AG08396 (cell line): ENCODE measurements at regions not wholly inside any gene's neighbourhood (a gene's known extent, or its start where the extent isn't known, plus 50 kb on each side); places are given as distances from the start of the nearest gene placed in this dataset.
"Not testable (repeated sequence)": the region's sequence is repeated elsewhere in the genome, so short reads cannot be mapped to it uniquely, and the experiment has no call there.

Experiments used
- DNase-seq: peaks from one replicate; pipeline ENCODE4 v3.0.0; 2012; ENCODE audit warnings: low spot score, mixed read lengths

- DNase-seq, result no peak
These were observed 709.9 kb downstream of the TFAP2A start for GRCh38 chr6:9704989-9705388.

DNA sequence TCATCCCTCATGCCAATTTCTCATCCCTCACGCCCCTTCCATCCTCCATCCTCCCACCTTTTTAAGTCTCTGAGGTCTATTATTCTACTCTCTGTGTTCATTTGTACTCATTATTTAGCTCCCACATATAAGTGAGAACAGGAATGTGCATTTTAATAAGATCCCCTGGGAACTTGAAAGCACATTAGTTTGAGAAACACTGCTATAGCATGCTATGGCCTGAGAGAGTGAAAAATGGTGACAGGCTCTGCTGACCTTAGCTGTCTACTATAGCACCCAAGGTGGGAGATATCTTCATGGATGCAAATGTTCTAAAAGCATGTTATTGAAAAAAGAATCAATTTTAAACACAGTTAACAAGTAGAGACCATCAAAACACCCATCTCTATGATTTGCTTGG lies 712.0 kb downstream of the TFAP2A start:
- DNase-seq, result no peak

- DNase-seq, result no peak
These were observed 715.0 kb downstream of the TFAP2A start for GRCh38 chr6:9699888-9700287.

- DNase-seq, result no peak
These were observed 717.5 kb downstream of the TFAP2A start for GRCh38 chr6:9697263-9697931.

DNA sequence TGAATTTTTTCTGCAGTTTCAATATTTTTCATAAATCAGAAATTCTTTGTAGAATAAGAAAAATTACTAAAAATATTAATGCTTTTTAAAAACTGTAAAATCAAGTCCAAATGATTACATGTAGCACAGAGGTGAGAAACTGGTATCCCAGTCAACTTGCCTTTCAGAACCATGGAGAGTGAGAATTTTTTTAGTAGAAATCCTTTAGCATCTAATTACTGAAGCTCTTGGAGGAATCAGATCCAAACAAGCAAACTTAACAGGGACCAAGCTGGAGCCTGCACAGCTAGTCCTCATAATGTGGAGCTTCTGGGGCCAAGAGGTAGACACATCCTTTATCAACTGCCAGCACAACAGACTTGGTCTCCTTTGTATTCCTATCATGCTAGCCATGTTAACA lies 724.5 kb downstream of the TFAP2A start:
- DNase-seq, result no peak

- DNase-seq, result not testable (repeated sequence)
These were observed 734.1 kb downstream of the TFAP2A start for GRCh38 chr6:9680727-9681126.

DNA sequence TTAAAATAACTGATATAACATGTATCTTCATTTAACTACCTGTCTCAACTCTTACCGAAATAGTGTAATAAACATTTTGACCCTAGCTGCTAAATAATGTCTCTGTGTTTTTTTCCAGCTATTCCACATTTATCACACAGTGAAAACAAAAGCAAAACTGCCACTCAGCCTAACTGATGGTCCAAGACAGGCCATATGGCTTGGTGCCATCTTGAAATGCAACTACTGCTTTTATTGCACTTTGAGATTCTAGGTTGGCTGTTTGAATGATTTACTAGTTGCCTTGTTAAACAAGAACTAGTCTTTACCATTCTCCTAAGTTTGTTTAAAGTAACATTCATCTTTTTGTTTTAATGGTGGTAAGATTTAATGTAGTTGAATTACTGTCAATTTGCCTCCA lies 739.8 kb downstream of the TFAP2A start:
- DNase-seq, result no peak

- no peak for DNase-seq
These were observed 755.0 kb downstream of the TFAP2A start for GRCh38 chr6:9659848-9660247.

- DNase-seq, result no peak
These were observed 756.9 kb downstream of the TFAP2A start for GRCh38 chr6:9657994-9658393.

- no peak for DNase-seq
These were observed 767.3 kb downstream of the TFAP2A start for GRCh38 chr6:9647599-9647998.

GRCh38 chr6:9647071-9647445 lies 767.8 kb downstream of the TFAP2A start:
- DNase-seq, result no peak

DNA sequence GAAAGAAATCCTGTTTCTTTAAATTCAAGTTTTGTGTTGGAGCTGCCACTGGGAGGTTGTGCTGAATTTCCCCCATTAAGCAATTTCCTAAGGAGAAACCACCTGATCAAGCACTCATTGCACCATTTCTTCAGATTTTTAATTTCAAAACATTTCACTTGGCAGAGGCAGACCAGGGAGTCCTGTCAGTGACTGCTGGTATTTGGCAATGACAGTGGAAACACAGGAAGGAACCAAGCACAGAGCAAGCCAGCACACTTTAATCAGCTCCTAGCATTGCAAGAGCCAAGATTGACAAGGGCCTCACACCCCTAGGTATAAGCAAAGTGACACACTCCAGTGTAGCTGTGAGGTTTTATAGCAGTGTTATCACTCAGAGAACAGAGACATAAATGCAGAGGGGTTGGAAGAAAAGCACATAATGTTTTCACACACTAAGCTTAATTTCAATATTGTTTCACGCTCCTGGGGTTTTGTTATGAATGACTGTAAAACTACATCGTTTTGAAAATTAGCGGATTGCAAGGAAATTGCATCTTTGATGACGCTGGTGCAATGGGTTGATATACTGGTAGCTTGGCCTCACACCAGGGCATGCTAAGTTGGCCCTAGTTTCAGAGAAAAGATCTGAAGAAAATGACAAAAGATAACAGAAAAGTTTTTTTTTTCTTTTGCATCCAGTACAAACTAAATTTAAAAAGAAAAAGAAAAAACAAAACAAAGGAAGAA lies 768.4 kb downstream of the TFAP2A start:
- DNase-seq, result no peak

DNA sequence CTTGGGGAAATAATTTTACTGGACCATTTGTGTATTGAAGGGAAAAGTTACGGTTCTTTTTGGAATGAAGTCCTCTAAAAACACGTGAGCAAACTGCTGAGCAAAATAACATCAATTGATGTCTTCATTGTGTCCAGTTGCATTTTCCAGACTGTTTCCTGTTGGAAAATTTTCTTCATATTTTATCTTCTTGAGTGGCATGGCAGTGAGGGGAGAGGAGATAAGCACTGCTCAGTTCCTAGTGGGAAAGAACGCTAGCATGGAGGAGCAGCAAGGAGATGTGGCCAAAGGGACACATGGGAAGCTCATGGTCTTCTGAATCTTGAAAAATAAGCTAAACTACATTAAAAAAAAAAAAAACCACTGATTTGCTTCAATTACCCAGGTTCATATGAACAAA lies 776.0 kb downstream of the TFAP2A start:
- no peak for DNase-seq

- DNase-seq, result no peak
These were observed 780.1 kb downstream of the TFAP2A start for GRCh38 chr6:9634776-9635175.

GRCh38 chr6:9632026-9632425 lies 782.8 kb downstream of the TFAP2A start:
- DNase-seq, result no peak

GRCh38 chr6:9628819-9629218 lies 786.1 kb downstream of the TFAP2A start:
- no peak for DNase-seq

DNA sequence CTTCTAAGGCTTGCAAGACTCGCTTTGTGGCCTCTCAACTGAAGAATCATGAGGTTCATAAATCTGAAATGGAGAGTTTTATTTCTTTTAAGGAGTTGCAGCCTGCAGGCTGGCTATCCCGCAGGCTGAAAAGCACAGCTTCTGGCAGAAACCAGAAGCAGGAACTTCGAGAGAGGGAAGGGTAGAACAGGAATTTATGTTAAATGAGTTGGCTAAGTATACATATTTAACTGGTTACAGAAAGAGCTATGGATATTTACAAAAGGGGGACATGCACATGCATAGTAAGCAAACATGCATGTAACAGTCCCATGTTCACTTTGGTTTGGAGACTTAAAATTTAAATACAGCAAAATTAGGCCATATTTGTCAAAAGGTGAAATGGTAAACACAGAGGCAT lies 787.0 kb downstream of the TFAP2A start:
- DNase-seq, result no peak

GRCh38 chr6:9623985-9624384 lies 790.9 kb downstream of the TFAP2A start:
- no peak for DNase-seq

DNA sequence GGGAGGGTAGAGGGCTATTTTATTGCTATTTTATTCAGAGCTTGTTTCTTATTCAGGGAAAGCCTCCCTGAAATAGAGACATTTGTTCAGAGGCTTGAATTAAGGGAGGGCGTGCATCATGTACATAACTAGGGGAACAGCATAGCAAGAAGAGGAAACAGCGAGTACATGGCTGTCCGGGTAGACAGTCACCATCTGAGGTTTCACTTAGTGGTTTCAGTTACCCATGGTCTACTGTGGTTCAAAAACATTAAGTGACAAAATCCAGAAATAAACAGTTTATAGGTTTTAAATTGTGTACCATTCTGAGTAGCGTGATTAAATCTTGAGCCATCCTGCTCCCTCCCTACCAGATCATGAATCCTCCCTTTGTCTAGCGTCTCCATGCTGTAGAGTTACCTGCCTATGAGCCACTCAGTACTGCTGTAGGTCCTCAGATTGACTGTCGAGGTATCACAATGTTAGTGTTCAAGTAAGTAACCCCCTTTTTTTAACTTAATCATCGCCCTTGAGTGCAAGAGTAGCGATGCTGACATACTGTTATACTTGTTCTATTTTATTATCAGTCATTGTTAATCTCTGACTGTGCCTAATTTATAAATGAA lies 791.5 kb downstream of the TFAP2A start:
- DNase-seq, result no peak

DNA sequence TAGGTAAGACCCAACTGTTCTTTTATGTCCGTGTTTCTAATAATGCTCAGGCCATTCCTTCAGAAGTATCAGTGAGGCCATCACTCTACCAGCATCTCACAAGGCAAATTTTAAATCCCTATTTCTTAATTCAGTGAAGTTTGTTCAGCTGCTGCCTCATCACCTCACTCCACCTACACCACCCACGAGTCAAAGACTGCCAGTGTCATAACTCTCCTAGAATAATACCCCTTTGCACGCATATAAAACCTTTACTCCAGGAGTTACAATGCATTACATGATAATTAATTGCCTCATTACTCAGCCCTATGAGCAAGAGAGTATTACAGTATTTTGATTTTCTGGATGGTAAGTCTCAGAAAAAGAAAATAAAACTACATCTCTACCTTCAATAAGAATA lies 793.6 kb downstream of the TFAP2A start:
- DNase-seq, result no peak

DNA sequence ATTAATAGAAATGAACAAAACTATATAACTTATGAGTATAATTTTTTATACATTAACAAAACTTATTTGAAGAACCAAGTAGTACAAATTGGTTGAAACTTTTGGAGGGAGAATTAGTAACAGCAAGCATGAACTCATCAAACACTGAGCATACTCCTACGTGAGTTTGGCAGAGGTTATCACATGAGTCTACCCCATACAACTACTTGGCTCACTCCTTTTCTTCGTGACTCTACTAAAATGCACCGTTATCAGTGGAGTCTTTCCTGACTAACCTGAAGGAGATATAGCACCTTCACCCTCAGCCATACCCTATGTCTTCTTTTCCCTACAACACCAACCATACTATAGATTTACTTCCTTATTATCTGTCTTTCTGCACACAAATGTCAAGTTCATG lies 794.2 kb downstream of the TFAP2A start:
- DNase-seq, result no peak

GRCh38 chr6:9620263-9620662 lies 794.6 kb downstream of the TFAP2A start:
- DNase-seq, result no peak

GRCh38 chr6:9614778-9615177 lies 800.1 kb downstream of the TFAP2A start:
- no peak for DNase-seq

DNA sequence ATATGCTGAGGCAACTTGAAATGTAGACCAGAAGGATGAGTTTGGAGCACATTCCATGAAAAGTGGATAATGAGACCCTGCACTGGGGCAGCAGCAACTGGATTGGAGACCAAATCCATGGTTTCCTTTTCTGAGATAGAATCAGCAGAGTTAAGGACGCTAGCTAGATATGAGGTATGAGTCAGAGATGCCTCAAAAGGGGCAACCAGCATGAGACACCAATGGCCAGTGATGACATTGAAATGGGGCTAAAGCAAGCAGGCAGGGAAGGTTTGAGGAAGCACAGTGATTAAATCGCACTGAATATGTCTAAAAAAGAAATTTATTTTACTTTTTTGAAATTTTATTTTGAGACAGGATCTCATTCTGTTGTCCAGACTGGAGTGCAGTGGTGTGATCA lies 802.4 kb downstream of the TFAP2A start:
- DNase-seq, result no peak
